ENCODE measurements at regions not wholly inside any gene's neighbourhood (a gene's known extent, or its start where the extent isn't known, plus 50 kb on each side); places are given as distances from the start of the nearest gene placed in this dataset.
A peak's percentile ranks its signal among the peaks of the same experiment; 100 is the strongest.

GRCh38 chr2:16832910-16833309, 167.3 kb upstream of the CYRIA start:
- no peak for DNase-seq
- H3K9me3 ChIP-seq (ENCODE audit: control insufficient read depth, low read length): no peaks in the 10 kb centered on the region
- no peaks in the 10 kb centered on the region for H3K27me3 ChIP-seq (ENCODE audit: control insufficient read depth, insufficient read depth, low read length, poor library complexity, severe bottlenecking)
- Mint-ChIP-seq H3K9me3 (no peaks in the 10 kb centered on the region), H3K27me3 (ENCODE audit: insufficient read depth) (no peaks in the 10 kb centered on the region), H3K36me3 (ENCODE audit: low read depth) (no peaks in the 10 kb centered on the region), H3K4me3 (no peak overlapping the region), H3K4me1 (peaks cover 3% of the 10 kb centered on the region), H3K27ac (no peak overlapping the region)
- H3K27ac ChIP-seq (ENCODE audit: low read depth, low read length): no peak overlapping the region
- no peak for TF ChIP-seq CTCF (conservative IDR thresholded peaks at IDR 0.05)
- no peaks in the 10 kb centered on the region for H3K4me1 ChIP-seq (ENCODE audit: control insufficient read depth, insufficient read depth, low read length)
- H3K36me3 ChIP-seq (ENCODE audit: control insufficient read depth, insufficient read depth, low read length): no peaks in the 10 kb centered on the region
- H3K4me3 ChIP-seq (ENCODE audit: low read length): no peak overlapping the region
- no peak overlapping the region for H3K9ac ChIP-seq (ENCODE audit: extremely low read depth, low read length, poor library complexity, severe bottlenecking)

- Mint-ChIP-seq H3K4me3 (no peak overlapping the region), H3K27me3 (ENCODE audit: insufficient read depth) (no peaks in the 10 kb centered on the region), H3K4me1 (peaks cover 3% of the 10 kb centered on the region), H3K27ac (no peak overlapping the region), H3K9me3 (no peaks in the 10 kb centered on the region), H3K36me3 (ENCODE audit: low read depth) (no peaks in the 10 kb centered on the region)
- Histone ChIP-seq H3K27me3 (ENCODE audit: control insufficient read depth, insufficient read depth, low read length, poor library complexity, severe bottlenecking) (no peaks in the 10 kb centered on the region), H3K36me3 (ENCODE audit: control insufficient read depth, insufficient read depth, low read length) (no peaks in the 10 kb centered on the region), H3K9ac (ENCODE audit: extremely low read depth, low read length, poor library complexity, severe bottlenecking) (no peak overlapping the region), H3K4me3 (ENCODE audit: low read length) (no peak overlapping the region), H3K9me3 (ENCODE audit: control insufficient read depth, low read length) (no peaks in the 10 kb centered on the region), H3K4me1 (ENCODE audit: control insufficient read depth, insufficient read depth, low read length) (no peaks in the 10 kb centered on the region), H3K27ac (ENCODE audit: low read depth, low read length) (no peak overlapping the region)
- no peak for TF ChIP-seq CTCF (conservative IDR thresholded peaks at IDR 0.05)
- 58 to 60% methylated on average over 1 to 3 of the region's 3 CpGs for WGBS, 2 experiments (ENCODE audit: insufficient coverage in 1 of 2, insufficient read length in 1 of 2)
- DNase-seq: peak; percentile 52
Observed at GRCh38 chr2:16828828-16829160, 163.2 kb upstream of the CYRIA start.

- Mint-ChIP-seq H3K4me1 (no peaks in the 10 kb centered on the region), H3K27me3 (ENCODE audit: insufficient read depth) (no peaks in the 10 kb centered on the region)
- WGBS, 2 experiments (ENCODE audit: insufficient coverage in 1 of 2, insufficient read length in 1 of 2): 92 to 98% methylated on average over 4 to 7 of the region's 7 CpGs
Observed at GRCh38 chr2:16828044-16828827, 162.6 kb upstream of the CYRIA start.

More at GRCh38 chr2:16828044-16828827, 162.6 kb upstream of the CYRIA start:
- TF ChIP-seq CTCF (conservative IDR thresholded peaks at IDR 0.05): no peak
- no peak for DNase-seq
- H3K4me3 Mint-ChIP-seq: no peak overlapping the region
- H3K27ac Mint-ChIP-seq: no peak overlapping the region
- H3K36me3 Mint-ChIP-seq (ENCODE audit: low read depth): no peaks in the 10 kb centered on the region
- H3K9me3 Mint-ChIP-seq: no peaks in the 10 kb centered on the region
- no peaks in the 10 kb centered on the region for H3K9me3 ChIP-seq (ENCODE audit: control insufficient read depth, low read length)
- H3K4me3 ChIP-seq (ENCODE audit: low read length): no peak overlapping the region
- no peak overlapping the region for H3K9ac ChIP-seq (ENCODE audit: extremely low read depth, low read length, poor library complexity, severe bottlenecking)
- H3K4me1 ChIP-seq (ENCODE audit: control insufficient read depth, insufficient read depth, low read length): no peaks in the 10 kb centered on the region
- H3K36me3 ChIP-seq (ENCODE audit: control insufficient read depth, insufficient read depth, low read length): no peaks in the 10 kb centered on the region
- no peak overlapping the region for H3K27ac ChIP-seq (ENCODE audit: low read depth, low read length)
- H3K27me3 ChIP-seq (ENCODE audit: control insufficient read depth, insufficient read depth, low read length, poor library complexity, severe bottlenecking): no peaks in the 10 kb centered on the region

Measured in endodermal cell (in vitro differentiated cells).